HPDE6-E6E7 (cell line): ENCODE measurements at regions not wholly inside any gene's neighbourhood (a gene's known extent, or its start where the extent isn't known, plus 50 kb on each side); places are given as distances from the start of the nearest gene placed in this dataset.
"Not testable (repeated sequence)": the region's sequence is repeated elsewhere in the genome, so short reads cannot be mapped to it uniquely, and the experiment has no call there.

Experiments
- DNase-seq: peaks from one replicate; pipeline ENCODE4 v3.0.0; 2011; ENCODE audit warnings: missing footprints; ENCODE audit errors: extremely low spot score

DNA sequence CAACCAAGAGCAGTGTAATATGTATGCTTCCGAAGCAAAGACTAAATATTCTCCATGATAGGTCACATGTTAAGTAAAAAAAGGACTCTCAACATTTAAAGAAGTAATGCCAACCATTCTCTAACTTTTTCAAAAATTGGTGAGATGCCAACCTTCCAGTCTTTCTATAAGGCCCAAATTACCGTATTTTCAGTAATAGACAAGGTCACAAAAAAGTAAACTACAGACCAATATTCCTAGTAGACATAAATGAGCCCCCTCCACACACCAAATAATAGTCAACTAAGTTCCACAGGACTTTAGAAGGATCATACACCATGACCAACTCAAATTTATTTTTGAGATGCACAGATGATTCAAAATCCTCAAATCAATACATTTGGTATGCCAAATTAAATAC lies 867.4 kb downstream of the TMEM121 start:
- no peak for DNase-seq

DNA sequence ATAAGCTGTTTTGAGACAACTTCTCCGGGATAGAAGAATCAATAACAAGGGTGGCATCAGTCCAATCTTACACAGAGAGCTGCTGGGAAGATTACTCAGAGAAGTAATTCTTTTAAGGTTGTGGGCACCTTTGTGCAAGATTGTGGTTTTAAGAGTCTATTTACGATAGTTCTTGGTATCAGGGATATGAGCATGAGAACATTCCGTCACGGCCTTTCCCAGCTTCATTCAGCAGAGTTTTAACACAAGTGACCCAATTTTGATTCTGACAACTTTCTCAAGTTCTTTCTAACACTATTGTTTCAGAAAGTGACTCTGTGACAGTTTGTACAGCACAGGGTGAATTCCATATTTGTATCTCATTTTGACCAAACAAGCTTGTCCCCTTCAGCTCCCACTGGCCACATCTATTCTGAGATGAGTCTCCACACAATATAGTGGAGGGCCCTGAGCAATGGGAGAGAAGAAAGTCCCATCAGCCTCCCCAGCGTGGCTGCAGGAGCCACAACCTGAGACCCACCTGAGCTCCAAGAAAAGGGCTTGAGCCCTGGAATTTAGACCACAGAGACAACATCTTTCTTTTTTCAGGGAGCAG lies 869.2 kb downstream of the TMEM121 start:
- DNase-seq, result no peak

DNA sequence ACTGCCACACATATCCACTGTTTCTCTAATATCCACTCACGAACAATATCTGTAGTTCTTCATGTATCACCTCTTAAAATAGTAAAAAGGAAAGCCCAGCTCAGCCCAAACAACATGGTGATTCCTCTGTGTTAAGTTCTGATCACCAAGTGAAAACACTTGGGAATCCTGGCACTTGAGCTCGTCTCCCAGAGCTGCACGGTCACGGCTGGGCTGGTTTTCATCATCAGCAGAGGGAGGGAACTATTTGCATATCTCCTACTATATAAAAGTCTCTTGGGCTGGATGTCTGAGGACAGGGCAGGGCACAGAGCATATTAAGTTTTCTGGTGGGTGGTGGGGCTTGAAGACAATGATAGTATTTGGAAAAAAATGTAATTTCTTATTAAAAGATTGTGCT lies 870.6 kb downstream of the TMEM121 start:
- no peak for DNase-seq

DNA sequence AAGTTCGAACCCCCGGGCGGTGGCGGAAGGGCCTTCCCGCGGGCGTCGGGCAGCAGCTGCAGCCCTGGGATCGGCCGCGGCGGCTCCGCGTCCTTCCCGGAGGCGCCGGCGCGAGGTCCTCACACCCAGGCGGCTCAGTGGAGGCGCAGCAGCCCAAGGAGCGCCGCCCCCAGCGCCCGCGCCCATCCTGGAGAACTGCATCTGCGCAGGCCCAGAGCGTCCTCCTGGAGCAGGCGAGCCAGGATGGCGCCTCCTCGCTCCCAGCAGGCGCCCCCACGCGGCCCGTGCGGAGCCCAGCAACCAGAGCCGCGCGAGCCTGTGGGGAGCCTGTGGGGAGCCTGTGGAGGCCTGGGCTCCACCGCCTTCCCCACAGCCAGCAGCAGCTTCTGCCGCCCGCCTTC lies 872.5 kb downstream of the TMEM121 start:
- DNase-seq, result not testable (repeated sequence)

DNA sequence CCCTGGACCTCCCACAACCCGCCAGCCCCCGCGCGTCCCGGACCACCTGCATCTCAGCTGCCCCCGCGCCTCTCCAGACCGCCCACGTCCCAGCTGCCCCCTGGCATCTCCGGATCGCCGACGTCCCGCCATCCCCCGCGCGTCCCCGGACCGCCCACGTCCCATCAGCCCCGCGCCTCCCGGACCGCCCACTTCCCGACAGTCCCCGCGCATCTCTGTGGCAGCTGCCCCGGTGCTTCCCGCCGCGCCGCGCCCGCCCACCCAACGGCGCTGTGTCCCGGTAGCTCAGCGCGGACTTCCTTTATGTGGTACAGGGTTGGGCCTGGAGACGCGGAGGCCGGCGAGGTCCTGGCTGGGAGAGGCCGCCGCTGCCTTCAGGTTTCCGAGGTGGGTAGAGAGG lies 874.9 kb downstream of the TMEM121 start:
- not testable (repeated sequence) for DNase-seq

DNA sequence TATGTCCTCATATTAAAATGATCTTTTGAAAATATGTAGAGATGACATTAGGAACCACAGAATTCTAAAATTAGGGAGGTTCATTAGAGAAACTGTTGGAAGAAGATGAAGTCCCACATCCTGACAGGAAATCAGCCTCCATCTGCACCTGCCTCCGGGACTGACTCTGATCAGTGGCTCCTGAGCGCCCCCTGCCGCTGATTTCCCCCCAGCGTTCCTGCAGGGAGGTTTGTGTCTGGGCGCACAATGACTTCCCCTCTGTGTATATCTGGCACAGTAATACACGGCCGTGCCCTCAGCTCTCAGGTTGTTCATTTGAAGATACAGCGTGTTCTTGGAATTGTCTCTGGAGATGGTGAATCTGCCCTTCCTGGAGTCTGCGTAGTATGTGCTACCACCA lies 883.8 kb downstream of the TMEM121 start:
- DNase-seq, result not testable (repeated sequence)

DNA sequence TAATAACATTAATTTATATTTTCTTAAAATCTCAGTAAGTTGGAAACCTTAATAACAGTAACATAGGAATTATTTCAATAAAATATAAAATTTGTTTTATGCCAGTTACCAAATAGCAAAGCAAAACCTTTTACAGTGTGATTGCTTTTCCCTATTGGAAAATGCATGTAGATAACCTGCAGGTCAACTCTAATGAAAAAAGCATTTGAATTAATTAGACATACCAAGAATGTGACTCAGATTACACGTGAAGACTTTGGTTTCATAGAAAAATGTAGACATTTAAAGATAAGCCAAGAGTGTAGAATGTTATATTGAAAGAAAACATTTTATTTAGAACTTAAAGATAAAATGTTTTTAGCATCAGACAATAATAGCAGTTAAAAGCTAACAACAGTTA lies 888.1 kb downstream of the TMEM121 start:
- DNase-seq, result no peak

DNA sequence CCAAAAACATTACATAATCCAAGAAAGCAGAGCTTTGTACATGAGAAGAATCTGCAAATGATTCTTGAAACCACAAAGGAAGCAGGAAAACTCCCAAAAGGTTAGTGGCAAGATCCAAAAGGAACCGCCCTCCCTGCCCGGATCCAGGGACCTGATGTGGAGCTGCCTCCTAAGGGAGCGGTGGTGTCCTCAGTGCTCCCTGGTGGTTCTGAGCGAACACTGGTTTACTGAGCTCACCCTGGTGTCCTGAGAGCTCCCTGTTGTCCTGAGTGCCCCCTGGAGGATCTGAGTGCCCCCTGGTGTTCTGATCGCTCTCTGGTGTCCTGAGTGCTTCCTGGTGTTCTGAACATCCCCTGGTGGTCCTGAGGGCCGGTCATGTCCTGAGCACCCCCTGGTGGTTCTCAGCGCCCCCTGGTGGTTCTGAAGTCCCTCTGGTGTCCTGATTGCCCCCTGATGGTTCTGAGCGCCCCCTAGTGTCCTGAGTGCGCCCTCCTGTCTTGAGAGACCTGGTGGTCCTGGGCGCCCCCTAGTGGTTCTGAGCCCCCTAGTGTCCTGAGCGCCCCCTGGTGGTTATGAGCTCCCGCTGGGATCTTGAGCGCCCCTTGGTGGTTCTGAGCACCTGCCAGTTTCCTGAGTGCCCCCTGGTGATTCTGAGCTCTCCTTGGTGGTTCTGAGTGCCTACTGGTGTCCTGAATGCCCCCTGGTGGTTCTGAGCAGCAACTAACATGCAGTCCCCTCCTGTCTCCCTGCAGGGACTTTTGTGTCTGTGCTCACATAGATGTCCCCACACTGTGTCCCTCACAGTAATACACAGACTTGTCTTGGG lies 891.1 kb downstream of the TMEM121 start:
- DNase-seq, result no peak

DNA sequence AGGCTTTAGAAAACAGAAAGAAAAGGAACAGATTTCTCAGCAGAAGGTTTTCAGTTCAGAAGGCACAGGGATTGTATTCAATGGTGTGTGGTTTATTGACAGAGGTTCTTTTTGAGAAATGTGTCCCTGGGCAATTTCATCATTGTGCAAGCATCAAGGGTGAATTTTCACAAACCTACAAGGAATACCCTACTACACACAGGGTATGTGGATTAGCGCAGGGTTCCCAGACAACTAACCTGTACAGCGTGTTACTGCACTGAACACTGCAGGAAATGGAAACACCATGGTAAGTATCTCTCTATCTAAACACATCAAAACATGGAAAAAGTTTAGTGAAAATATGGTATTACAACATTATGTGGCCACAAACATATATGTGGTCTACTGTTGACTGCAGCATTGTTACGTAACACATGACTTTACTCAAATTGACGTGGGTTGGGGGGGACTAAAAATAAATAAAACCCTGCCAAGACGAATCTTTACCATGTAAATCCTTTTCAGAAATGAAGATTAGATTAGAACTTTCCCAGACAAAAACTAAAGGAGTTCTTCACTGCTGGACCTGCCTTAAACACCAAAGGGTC lies 893.1 kb downstream of the TMEM121 start:
- DNase-seq, result no peak

DNA sequence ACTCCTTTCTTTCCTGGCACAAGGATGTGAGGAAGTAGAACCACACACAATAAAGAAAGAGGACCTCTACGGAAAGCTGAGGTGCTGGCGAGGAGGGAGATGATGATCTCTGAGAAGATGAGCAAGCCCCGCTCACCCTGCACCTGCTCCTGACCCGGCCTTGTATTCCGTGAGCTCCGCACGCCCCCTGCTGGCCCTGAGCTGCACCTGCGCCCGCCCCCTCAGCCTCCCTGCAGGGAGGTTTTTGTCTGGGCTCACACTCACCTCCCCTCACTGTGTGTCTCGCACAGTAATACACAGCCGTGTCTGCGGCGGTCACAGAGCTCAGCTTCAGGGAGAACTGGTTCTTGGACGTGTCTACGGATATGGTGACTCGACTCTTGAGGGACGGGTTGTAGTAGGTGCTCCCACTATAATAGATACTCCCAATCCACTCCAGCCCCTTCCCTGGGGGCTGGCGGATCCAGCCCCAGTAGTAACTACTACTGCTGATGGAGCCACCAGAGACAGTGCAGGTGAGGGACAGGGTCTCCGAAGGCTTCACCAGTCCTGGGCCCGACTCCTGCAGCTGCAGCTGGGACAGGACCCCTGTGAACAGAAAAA lies 895.1 kb downstream of the TMEM121 start:
- not testable (repeated sequence) for DNase-seq

DNA sequence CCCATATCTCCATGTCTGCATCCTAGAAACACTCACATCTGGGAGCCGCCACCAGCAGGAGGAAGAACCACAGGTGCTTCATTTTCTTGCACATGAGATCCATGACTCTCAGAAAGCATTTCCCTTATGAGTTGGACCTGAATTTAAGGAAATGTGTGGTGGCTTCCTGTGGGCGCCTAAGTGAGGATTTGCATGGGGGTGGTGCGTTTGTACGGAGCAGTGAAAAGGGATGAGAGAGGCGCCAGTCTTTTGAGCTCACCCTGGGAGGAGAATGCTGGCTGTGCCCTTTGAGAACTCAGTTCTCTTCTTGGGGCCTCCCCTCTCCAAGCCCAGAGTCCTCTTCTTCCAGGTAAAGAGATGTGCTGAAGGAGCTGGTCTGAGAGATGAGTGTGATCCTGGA lies 895.7 kb downstream of the TMEM121 start:
- DNase-seq, result no peak

DNA sequence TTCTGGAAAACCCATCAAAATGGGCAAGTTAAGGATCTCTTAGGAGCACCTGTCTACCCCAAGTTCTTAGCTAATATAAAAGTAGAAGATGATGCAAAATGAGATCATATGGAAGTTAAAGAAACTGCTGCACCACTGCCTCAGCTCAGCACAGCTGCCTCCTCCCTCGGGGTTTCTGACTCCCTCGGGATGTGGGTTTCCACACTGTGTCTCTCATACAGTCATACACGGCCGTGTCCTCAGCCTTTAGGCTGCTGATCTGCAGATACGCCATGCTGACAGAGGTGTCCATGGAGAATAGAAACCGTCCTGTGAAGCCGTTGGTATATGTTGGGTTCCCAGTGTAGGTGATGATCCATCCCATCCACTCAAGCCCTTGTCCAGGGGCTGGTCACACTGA lies 898.8 kb downstream of the TMEM121 start:
- not testable (repeated sequence) for DNase-seq

DNA sequence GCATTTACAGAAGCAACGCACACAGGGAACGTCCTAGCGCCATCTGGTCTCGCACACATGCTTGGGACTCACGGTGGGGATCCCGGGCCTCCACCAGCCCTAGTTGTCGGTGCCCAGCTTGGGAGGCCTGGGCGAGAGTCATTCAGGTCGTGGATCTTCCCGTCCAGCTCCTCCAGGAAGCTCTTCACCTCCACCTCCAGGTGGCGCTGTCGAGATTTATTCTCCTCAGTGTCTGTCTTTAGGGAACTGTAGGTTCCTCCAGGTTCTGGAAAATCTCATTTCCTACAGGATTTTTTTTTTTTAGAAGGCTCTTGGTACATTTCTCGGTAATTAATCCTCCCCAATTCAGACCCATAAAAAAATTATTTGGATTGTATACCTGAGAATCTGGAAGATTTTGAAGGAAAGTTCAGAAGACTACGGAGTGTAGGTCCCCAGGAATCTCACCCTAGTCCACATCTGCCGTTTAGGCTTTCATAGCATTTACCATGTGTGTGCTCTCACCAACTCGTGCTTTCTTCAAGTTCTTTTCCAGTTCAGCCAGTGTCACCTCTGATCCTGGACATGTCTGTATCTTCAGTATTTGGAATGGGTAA lies 910.0 kb downstream of the TMEM121 start:
- no peak for DNase-seq

DNA sequence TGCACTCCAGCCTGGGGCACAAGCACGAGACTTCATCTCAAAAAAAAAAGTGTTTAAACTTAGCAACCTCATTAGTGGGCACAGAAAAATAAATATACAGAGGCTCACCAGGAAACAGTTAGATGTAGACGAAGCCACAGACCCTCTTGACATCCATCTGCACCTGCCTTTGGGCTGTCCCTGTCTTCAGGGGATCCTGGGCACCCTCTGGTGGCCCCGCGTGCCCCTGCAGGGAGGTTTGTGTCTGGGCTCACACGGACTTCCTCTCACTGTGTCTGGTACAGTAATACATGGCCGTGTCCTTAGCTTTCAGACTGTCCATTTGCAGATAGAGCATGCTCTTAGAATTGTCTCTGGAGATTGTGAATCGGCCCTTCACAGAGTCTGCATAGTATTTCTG lies 916.5 kb downstream of the TMEM121 start:
- DNase-seq, result no peak

DNA sequence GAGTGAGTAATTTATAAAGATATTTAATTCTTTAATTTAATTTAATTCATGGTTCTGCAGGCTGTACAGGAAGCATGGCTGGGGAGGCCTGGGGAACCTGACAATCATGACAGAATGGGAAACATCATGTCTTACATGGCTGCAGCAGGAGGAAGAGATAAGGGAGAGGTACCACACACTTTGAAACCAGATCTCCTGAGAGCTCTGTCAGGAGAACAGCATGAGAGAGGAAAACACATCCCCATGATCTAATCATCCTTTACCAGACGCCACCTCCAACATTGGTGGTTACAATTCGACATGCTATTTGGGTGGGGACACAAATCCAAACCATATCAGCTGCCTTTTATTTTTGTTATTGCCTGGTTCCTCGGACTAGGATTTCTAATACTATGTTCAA lies 928.6 kb downstream of the TMEM121 start:
- DNase-seq, result no peak

DNA sequence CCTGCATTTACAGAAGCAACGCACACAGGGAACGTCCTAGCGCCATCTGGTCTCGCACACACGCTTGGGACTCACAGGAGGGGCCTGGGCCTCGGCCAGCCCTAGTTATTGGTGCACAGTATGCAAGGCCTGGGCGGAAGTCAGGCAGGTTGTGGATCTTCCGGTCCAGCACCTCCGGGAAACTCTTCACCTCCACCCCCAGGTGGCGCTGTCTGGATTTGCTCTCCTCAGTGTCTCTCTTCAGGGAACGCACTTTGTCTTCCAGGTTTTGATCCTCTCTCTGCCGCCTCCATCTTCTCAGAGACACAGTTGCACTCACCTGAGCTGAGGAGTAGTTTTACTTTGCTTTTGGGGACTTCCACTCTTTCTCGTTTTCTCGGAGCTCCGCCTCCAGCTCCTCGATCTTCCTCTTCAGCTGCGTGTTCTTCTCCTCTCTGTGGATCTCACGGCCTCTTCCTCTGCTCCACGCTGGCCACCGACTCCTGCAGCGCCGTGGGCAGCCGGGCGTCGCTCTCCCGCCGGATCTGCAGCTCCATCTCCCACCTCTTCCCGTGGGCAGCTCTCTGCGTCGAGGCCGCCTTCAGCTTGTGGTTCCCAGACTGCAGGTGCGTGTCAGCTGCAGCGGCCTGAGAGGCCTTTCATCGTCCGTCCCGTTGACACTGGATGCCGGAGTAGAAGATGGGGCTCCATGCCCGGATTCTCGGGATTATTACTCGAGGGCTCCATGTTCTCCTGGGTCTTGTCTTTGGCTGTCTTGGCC lies 933.8 kb downstream of the TMEM121 start:
- no peak for DNase-seq

DNA sequence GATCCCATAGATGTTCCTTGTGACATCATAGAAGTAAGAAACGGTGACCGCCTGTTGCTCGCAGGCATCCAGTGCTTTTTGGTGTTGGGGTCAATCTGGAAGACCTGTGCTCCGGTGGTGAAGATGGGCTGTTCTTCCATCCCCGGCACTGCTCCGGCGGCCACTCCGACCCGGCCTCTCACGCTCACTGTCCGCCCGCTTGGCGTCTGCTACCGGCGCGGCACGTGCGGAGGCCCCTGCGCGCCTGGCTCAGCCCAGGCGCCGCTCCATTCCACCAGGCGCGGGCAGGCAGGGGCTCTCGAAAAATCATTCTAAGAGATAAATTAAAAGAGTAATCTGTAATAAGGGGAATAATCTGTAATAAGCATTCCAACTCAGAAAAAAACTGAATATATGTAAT lies 934.5 kb downstream of the TMEM121 start:
- DNase-seq, result no peak

DNA sequence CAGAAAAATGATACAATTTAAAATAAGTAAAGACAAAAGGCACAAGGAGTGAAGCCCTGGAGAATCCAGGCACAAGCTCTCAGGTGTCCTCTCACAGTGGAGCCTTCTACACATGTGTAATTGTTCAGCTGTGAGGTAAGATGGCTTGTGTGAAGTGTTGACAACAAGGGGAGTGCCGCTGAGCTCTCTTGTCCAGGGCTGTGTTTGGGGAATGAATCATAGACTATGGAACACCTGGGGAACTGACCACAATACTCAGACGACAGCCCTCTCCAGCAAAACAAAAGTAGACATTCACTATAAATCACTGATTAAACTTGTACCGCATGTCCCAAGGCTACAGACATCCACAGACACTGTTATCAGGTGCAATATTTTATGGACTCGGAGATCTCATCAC lies 940.1 kb downstream of the TMEM121 start:
- DNase-seq, result not testable (repeated sequence)

DNA sequence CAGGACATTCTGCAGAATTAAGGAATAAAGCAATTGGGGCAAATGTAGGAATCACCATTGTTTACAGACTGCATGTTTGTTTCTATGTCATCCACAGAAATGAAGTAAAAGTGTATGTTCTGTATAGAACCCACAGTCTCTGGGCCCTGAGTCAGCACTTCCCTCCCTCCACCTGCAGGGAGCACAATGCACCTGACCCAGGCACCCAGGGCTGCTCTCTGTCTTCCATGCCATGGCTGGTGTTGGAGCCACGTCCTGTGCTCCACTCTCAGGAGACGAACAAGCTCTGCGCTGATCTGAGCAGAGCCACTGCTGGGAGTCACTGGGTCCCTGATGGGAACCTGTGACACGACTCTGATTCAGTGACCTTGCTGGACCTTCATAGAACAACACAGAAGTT lies 942.5 kb downstream of the TMEM121 start:
- DNase-seq, result not testable (repeated sequence)

DNA sequence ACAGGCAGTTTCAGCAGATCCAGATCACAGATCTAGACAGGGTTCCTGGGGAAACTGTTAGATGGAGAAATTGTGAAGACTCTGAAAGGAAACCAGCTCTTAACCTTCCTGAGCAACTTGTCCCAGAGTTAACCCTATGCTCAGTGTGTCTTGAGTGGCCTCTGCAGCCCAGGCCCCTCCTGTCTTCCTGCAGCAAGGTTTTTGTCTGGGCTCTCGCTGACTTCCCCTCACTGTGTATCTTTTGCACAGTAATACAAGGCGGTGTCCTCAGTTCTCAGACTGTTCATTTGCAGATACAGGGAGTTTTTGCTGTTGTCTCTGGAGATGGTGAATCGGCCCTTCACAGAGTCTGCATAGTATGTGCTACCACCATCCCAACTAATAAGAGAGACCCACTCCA lies 943.6 kb downstream of the TMEM121 start:
- not testable (repeated sequence) for DNase-seq

DNA sequence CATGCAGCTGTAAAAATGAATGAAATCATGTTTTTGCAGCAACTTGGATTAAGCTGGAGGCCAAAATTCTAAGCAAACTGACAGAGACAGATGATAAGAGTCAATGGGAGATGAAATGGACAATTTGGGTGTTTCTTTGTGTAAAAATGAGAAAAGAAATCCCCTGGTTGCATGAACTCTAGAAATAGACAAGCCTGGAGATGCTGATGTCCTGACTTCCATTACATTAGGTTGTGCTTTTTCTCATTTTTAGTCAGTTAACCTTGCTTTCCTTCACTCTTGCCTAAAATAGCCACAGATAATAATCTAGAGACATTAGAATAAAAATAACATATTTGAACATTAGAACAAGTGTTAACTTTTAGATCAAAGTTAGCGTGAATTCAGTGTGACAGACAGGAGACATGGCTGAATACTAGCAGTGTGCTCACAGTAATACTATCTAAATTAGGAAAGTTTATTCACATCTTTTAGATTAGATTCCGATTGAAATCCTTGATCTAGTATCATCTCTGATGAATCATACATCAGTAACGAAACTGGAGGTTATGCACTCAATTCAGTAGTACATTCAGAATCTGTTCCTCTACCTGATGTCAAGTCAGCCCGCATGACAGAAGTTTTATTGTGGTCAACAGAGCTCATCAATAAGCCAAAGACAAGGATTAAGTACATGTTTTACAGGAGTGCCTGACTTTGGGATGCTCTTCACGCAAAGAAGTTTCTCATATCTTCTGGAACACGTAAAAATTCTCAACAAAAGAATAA lies 948.1 kb downstream of the TMEM121 start:
- DNase-seq, result not testable (repeated sequence)
